Activated CD8-positive, alpha-beta T cell treated with anti-CD3 and anti-CD28 coated beads, Interleukin-2, amount 10 ng/mL, durations not matched to agents 7 days and 5 days (primary cell): ENCODE measurements at regions not wholly inside any gene's neighbourhood (a gene's known extent, or its start where the extent isn't known, plus 50 kb on each side); places are given as distances from the start of the nearest gene placed in this dataset.

Experiments used
- ATAC-seq: fragments of 150-1000 bp; cut with Tn5 transposase; one replicate; pipeline ENCODE4 v1.10.0; 2021; ENCODE audit warnings: moderate library complexity
- CTCF ChIA-PET: fragments of 350-600 bp; sonication (Branson Sonifier 250); formaldehyde crosslinking; loops from one replicate; lab custom pipeline; 2021; ENCODE audit warnings: antibody characterized with exemption; lab: Charles Lee
- POLR2A ChIA-PET: fragments of 350-600 bp; sonication (Branson Sonifier 250); formaldehyde crosslinking; loops from one replicate; lab custom pipeline; 2021; ENCODE audit warnings: antibody characterized with exemption; lab: Charles Lee
- DNase-seq: peaks from one replicate; pipeline ENCODE4 v3.0.0-alpha.2; 2020
- H3K27ac Mint-ChIP-seq: one replicate; pipeline ENCODE4 v1.8.0; 2021; ENCODE audit warnings: mild to moderate bottlenecking, mixed read lengths
- H3K27me3 Mint-ChIP-seq: one replicate; pipeline ENCODE4 v1.8.0; 2021; ENCODE audit warnings: low read depth, mixed read lengths
- H3K36me3 Mint-ChIP-seq: one replicate; pipeline ENCODE4 v1.8.0; 2021; ENCODE audit warnings: low read depth, mixed read lengths
- H3K4me1 Mint-ChIP-seq: one replicate; pipeline ENCODE4 v1.8.0; 2021; ENCODE audit warnings: low read depth, mixed read lengths
- H3K4me3 Mint-ChIP-seq: one replicate; pipeline ENCODE4 v1.8.0; 2021; ENCODE audit warnings: mild to moderate bottlenecking, mixed read lengths
- H3K9me3 Mint-ChIP-seq: one replicate; pipeline ENCODE4 v1.8.0; 2022; ENCODE audit warnings: mixed read lengths; ENCODE audit not compliant: insufficient read depth

DNA sequence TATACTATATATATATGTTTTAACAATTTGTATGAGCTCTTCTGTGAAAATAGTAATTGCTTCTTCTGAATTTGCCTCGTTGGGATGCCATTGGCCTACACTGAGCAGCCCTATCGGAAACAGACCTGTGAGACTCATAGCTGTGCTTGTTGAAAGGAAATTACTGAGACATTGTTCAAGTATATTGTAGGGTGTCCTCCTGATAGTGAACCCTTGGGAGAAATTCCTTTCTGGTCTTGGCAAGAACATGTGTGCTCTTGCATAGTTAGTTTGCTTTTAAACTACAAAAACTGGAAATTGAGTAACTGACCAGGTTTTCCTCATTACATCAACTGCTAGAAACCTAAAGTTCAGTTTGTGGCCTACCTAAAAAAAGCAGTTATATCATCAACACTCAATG, 160.9 kb downstream of the LURAP1L start:
- CTCF ChIA-PET, result no interaction called here
- no peaks in the 10 kb centered on the region for H3K4me1 Mint-ChIP-seq

DNA sequence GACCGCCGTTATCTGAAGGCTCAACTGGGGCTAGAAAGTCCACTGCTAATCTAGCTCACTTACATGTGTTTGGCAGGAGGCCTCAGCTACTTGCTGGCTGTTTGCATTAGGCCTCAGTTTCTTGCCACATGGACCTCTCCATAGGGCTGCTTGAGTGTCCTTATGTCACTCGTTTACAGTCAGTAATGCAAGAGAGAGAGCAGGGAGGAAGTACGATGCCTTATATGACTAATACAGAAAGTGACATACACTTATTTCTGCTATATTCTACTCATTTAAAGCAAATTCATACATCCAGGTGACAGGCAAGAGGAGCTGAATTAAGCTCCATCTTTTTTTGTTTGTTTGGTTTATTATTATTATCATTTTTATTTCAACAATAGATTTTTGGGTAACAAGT, 179.6 kb downstream of the LURAP1L start:
- POLR2A ChIA-PET, result no interaction called here
- peaks cover 11% of the 10 kb centered on the region for H3K9me3 Mint-ChIP-seq
- H3K4me1 Mint-ChIP-seq, result no peaks in the 10 kb centered on the region
- no peaks in the 10 kb centered on the region for H3K27me3 Mint-ChIP-seq
- H3K4me3 Mint-ChIP-seq, result no peak overlapping the region
- CTCF ChIA-PET, result no interaction called here
- ATAC-seq, result no peak
- no peak overlapping the region for H3K27ac Mint-ChIP-seq
- no peak for DNase-seq
- no peaks in the 10 kb centered on the region for H3K36me3 Mint-ChIP-seq

More for the DNA sequence above, 160.9 kb downstream of the LURAP1L start:
- Mint-ChIP-seq H3K27me3 (no peaks in the 10 kb centered on the region), H3K27ac (no peak overlapping the region), H3K36me3 (no peaks in the 10 kb centered on the region), H3K4me3 (no peak overlapping the region), H3K9me3 (no peaks in the 10 kb centered on the region)
- DNase-seq (no peak), ATAC-seq (no peak)
- POLR2A ChIA-PET, result no interaction called here

DNA sequence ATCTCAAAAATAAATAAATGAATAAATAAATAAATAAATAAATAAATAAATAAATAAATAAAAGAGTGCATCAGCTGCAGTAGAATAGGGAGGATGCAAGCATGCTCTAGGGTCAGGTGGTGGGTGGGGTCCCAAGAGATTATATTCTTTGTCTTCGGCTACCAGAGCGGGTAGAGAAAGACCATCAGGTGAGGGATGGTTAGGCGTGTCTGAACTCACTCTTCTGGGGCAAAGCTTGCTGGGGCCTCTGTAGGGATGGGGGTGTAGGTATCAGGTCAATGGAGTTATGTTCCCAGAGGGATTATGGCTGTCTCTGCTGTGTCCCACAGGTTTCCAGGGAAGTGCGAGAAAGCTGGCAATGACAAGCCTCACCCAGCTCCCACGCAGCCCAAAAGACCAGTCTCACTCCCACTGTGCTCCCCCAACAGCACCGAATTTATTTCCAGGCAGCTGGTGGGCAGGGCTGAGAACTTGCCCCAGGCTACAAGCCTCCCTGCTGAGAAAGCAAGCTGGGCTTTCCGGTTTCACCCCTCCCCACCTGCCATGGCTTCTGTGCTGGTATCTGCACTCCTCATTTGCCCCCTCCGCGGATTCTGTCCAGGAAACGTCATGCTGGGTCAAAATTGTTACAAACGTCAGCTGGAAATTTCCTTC, 180.8 kb downstream of the LURAP1L start:
- Mint-ChIP-seq H3K36me3 (no peaks in the 10 kb centered on the region), H3K27me3 (no peaks in the 10 kb centered on the region), H3K4me3 (no peak overlapping the region), H3K9me3 (peaks cover 11% of the 10 kb centered on the region), H3K4me1 (no peaks in the 10 kb centered on the region), H3K27ac (no peak overlapping the region)
- CTCF ChIA-PET, result no interaction called here
- ATAC-seq (no peak), DNase-seq (no peak)
- POLR2A ChIA-PET, result no interaction called here

GRCh38 chr9:12956261-12956660, 181.4 kb downstream of the LURAP1L start:
- H3K27me3 Mint-ChIP-seq, result no peaks in the 10 kb centered on the region

DNA sequence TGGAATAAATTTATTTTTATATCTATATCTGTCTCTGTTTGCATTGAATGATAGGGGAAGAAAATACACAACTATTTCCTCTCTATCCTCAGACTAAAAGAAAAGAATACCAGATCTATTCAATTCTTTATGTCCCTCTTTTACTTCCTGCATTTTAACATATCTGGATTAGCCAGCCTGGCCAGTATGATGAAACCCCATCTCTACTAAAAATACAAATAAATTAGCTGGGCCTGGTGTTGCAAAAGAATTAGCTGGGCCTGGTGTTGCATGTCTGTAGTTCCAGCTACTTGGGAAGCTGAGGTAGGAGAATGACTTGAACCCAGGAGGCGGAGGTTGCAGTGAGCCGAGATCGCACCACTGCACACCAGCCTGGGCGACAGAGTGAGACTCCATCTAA, 182.0 kb downstream of the LURAP1L start:
- H3K36me3 Mint-ChIP-seq, result no peaks in the 10 kb centered on the region
- ATAC-seq (no peak), DNase-seq (no peak)
- no peaks in the 10 kb centered on the region for H3K27me3 Mint-ChIP-seq
- CTCF ChIA-PET, result no interaction called here
- H3K4me3 Mint-ChIP-seq, result no peak overlapping the region
- POLR2A ChIA-PET, result no interaction called here
- peaks cover 11% of the 10 kb centered on the region for H3K9me3 Mint-ChIP-seq
- H3K4me1 Mint-ChIP-seq, result no peaks in the 10 kb centered on the region
- no peak overlapping the region for H3K27ac Mint-ChIP-seq

More at GRCh38 chr9:12956261-12956660, 181.4 kb downstream of the LURAP1L start:
- no peak for DNase-seq
- Mint-ChIP-seq H3K4me3 (no peak overlapping the region), H3K27ac (no peak overlapping the region), H3K36me3 (no peaks in the 10 kb centered on the region), H3K9me3 (peaks cover 11% of the 10 kb centered on the region), H3K4me1 (no peaks in the 10 kb centered on the region)
- POLR2A ChIA-PET, result no interaction called here
- no peak for ATAC-seq
- CTCF ChIA-PET, result no interaction called here

- ATAC-seq (no peak), DNase-seq (no peak)
- no peaks in the 10 kb centered on the region for H3K36me3 Mint-ChIP-seq
- H3K9me3 Mint-ChIP-seq, result peaks cover 11% of the 10 kb centered on the region
- POLR2A ChIA-PET, result no interaction called here
- H3K27ac Mint-ChIP-seq, result no peak overlapping the region
- no peaks in the 10 kb centered on the region for H3K4me1 Mint-ChIP-seq
- H3K4me3 Mint-ChIP-seq, result no peak overlapping the region
- no peaks in the 10 kb centered on the region for H3K27me3 Mint-ChIP-seq
- CTCF ChIA-PET, result no interaction called here
Observed at GRCh38 chr9:12958279-12958678, 183.5 kb downstream of the LURAP1L start.

GRCh38 chr9:12958708-12959107, 183.9 kb downstream of the LURAP1L start:
- Mint-ChIP-seq H3K4me1 (no peaks in the 10 kb centered on the region), H3K27ac (no peak overlapping the region), H3K4me3 (no peak overlapping the region), H3K27me3 (no peaks in the 10 kb centered on the region), H3K9me3 (peaks cover 11% of the 10 kb centered on the region), H3K36me3 (no peaks in the 10 kb centered on the region)
- no peak for DNase-seq
- no peak for ATAC-seq
- ChIA-PET CTCF (no interaction called here), POLR2A (no interaction called here)

- ChIA-PET CTCF (no interaction called here), POLR2A (no interaction called here)
- Mint-ChIP-seq H3K27ac (no peak overlapping the region), H3K27me3 (no peaks in the 10 kb centered on the region), H3K4me1 (no peaks in the 10 kb centered on the region), H3K9me3 (peaks cover 8% of the 10 kb centered on the region), H3K4me3 (no peak overlapping the region), H3K36me3 (no peaks in the 10 kb centered on the region)
- ATAC-seq (no peak), DNase-seq (no peak)
Observed at GRCh38 chr9:12961276-12961809, 186.5 kb downstream of the LURAP1L start.

DNA sequence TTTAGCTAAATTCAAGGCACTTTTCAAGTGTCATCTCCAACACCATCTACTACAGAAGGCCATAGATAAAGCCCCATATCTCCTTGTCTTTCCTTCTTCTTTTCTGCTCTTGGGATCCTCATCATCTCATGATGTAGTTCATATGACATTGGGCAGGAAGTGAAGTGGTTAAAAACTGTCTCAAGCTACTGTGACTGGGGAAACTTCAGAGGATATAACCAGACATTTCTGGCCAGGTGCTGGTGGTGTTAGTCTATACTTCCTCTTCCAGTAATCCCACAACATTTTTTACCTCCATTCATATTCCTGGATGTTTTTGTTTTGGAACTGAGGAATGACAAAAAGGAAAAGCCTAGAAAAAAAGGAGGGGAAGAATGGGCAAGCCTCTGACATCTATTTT, 188.7 kb downstream of the LURAP1L start:
- Mint-ChIP-seq H3K27ac (no peak overlapping the region), H3K36me3 (no peaks in the 10 kb centered on the region), H3K27me3 (no peaks in the 10 kb centered on the region), H3K4me1 (no peaks in the 10 kb centered on the region), H3K9me3 (peaks cover 1% of the 10 kb centered on the region), H3K4me3 (no peak overlapping the region)
- ChIA-PET CTCF (no interaction called here), POLR2A (no interaction called here)
- DNase-seq, result no peak
- ATAC-seq, result no peak

GRCh38 chr9:12964271-12964670, 189.5 kb downstream of the LURAP1L start:
- CTCF ChIA-PET, result no interaction called here
- Mint-ChIP-seq H3K4me3 (no peak overlapping the region), H3K27me3 (no peaks in the 10 kb centered on the region), H3K27ac (no peak overlapping the region), H3K9me3 (no peaks in the 10 kb centered on the region), H3K4me1 (no peaks in the 10 kb centered on the region), H3K36me3 (no peaks in the 10 kb centered on the region)
- no peak for DNase-seq
- ATAC-seq, result no peak
- POLR2A ChIA-PET, result no interaction called here

GRCh38 chr9:12965303-12965702, 190.5 kb downstream of the LURAP1L start:
- H3K27ac Mint-ChIP-seq, result no peak overlapping the region
- no peak overlapping the region for H3K4me3 Mint-ChIP-seq
- H3K27me3 Mint-ChIP-seq, result no peaks in the 10 kb centered on the region

DNA sequence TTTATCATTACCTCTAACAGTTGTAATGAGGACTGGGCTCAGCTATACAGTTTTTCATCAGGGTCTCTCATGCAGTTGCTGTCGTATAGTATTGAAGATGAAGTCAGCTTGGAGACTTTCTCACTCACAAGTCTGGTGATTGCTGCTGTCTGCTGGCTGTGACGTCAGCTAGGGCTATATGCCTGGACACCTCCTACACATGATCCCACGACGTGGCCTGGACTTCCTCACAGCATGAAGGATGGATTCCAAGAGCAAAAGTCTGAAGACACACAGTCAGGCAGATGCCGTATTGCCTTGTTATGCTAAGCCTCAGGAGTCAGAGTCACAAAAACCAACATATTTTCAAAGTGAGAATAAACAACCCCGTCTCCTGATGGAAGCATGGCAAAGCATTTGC, 193.3 kb downstream of the LURAP1L start:
- Mint-ChIP-seq H3K9me3 (no peaks in the 10 kb centered on the region), H3K27me3 (no peaks in the 10 kb centered on the region)
- POLR2A ChIA-PET, result no interaction called here

More at GRCh38 chr9:12965303-12965702, 190.5 kb downstream of the LURAP1L start:
- no peaks in the 10 kb centered on the region for H3K36me3 Mint-ChIP-seq
- CTCF ChIA-PET, result no interaction called here
- H3K9me3 Mint-ChIP-seq, result no peaks in the 10 kb centered on the region
- ATAC-seq (no peak), DNase-seq (no peak)
- POLR2A ChIA-PET, result no interaction called here
- H3K4me1 Mint-ChIP-seq, result no peaks in the 10 kb centered on the region

More for the DNA sequence above, 193.3 kb downstream of the LURAP1L start:
- DNase-seq, result no peak
- ATAC-seq, result no peak
- no peak overlapping the region for H3K4me3 Mint-ChIP-seq
- no peaks in the 10 kb centered on the region for H3K4me1 Mint-ChIP-seq
- H3K27ac Mint-ChIP-seq, result no peak overlapping the region
- CTCF ChIA-PET, result no interaction called here
- H3K36me3 Mint-ChIP-seq, result no peaks in the 10 kb centered on the region
